GM21360 (cell line): ENCODE measurements at regions not wholly inside any gene's neighbourhood (a gene's known extent, or its start where the extent isn't known, plus 50 kb on each side); places are given as distances from the start of the nearest gene placed in this dataset.
"Not testable (repeated sequence)": the region's sequence is repeated elsewhere in the genome, so short reads cannot be mapped to it uniquely, and the experiment has no call there.

Experiments used
- ATAC-seq: cut with Tn5 transposase; IDR thresholded peaks from one replicate; pipeline ENCODE4 v1.9.1; 2021; ENCODE audit warnings: mild to moderate bottlenecking, moderate library complexity; ENCODE audit not compliant: unreplicated experiment

DNA sequence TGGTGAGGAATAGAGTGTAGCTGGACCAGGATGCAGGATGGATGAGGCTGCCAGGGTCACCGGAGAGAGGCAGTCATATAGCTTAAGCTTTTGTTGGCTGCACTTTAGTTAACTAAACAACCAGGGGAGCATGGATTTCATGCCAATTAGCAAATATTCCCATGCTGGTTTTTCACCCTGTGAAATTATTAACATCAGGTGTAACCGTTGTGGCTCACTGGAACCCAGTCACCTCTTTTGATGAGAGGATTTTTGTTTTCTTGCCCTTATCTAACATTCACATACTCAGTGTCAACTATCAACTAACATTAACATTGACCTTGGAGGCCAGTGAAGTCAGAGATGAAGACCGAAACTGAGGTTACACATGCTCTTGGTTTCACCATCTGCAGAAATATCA, 97.2 kb upstream of the BASP1 start:
- no peak for ATAC-seq

DNA sequence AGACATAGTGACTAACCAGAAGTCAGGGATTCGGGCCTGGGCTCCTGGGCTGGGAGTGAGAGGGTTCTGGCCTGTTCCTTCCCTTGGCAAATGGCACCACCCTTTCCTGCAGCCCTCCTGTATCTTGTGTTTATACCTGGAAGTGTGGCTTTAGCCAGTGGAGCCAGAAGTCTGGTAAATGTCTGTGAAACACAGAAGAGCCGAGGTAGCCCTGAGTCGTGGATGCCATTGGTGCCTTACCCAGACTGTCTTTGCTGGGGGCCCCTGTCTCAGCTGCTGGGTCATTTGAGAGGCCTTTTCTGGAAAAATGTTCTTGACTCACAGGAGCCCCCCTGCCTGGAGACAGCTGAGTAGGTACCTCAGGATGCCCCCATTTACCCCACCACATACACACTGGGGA, 95.7 kb upstream of the BASP1 start:
- no peak for ATAC-seq

- ATAC-seq: no peak
These were observed 94.4 kb upstream of the BASP1 start for GRCh38 chr5:17123010-17123409.

DNA sequence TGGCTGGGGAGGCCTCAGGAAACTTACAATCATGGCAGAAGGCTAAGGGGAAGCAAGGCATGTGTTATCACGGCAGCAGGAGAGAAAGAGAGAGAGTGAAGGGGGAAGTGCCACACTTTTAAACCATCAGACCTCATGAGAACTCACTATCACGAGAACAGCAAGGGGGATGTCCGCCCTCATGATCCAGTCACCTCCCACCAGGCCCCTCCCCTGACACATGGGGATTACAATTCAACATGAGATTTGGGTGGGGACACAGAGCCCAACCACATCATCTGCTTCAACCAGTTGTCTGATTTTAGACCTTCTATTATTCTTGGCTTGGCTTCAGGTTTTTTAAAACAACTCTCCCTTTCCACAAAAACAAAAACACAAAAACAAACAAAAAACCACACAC, 93.7 kb upstream of the BASP1 start:
- not testable (repeated sequence) for ATAC-seq

DNA sequence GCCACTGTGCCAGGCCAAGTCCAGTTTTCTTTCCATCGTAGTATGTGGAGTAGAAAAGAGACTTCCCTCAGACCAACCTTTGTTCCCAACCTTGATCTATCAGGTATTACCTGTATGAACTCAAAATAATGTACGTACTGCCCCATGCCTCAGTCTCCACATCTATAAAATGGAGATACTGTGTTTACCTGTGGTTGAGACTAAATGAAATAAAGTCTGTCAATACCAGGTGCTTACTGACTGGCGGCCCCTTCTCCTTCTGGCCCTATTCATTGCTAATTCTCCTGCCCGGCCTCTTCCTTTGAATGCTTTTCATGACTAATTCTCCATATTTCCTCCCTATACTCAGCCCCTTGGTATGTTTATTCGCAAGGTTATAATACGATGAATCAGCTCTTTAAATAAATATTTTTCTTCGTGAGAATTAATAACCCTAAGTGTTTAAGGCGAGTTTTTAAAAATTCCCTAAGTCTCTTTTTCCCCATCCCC, 89.6 kb upstream of the BASP1 start:
- ATAC-seq: no peak

- no peak for ATAC-seq
These were observed 88.2 kb upstream of the BASP1 start for GRCh38 chr5:17129093-17129849.

DNA sequence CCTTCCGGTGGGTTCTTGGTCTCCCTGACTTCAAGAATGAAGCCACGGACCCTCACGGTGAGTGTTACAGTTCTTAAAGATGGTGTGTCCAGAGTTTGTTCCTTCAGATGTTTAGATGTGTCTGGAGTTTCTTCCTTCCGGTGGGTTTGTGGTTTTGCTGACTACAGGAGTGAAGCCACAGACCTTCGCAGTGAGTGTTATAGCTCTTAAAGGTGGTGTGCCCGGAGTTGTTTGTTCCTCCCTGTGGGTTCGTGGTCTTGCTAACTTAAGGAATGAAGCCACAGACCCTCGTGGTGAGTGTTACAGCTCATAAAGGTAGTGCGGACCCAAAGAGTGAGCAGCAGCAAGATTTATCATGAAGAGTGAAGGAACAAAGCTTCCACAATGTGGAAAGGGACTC, 87.1 kb upstream of the BASP1 start:
- ATAC-seq: not testable (repeated sequence)

DNA sequence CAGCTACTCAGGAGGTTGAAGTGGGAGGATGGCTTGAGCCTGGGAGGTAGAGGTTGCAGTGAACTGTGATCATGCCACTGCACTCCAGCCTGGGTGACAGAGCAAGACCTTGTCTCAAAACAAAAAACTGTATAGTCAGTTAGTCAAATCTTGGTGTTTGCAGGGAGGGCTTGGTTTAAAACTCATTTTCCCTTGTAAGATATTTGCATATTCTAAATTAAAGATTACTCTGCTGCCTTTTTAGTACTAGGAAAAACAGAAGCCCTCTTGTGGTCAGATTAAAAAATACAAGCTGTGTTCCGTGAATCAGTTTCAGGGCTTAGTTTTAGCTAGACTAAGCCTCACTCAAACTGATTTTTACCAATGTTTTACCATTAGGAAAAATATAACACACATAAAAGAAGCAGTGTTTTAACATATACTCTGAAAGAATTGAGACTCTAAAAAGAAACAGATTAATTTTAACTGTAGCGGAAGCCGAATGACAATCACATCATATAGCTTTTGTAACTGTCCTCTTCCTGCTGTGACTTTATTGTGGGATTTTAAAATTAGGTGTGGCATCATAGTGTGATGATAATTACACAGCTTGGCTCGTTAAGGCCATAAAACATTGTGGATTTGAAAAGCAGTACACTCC, 84.9 kb upstream of the BASP1 start:
- no peak for ATAC-seq

DNA sequence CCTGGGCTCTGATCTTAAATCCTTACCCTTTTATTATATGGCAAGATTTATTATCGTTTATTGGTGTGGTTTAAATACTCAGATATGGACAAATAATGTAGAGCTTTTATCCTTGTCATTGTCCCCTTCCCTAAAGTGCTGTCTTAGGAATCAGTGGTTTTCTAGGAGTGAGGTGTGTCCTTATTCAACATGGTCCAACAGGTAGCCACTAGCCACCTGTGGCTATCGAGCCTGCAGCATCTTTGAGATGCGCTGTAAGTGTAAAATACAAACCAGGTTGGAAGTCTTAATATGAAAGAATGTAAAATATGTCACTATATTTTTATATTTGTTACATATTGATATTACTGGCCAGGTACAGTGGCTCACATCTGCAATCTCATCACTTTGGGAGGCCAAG, 82.4 kb upstream of the BASP1 start:
- no peak for ATAC-seq

DNA sequence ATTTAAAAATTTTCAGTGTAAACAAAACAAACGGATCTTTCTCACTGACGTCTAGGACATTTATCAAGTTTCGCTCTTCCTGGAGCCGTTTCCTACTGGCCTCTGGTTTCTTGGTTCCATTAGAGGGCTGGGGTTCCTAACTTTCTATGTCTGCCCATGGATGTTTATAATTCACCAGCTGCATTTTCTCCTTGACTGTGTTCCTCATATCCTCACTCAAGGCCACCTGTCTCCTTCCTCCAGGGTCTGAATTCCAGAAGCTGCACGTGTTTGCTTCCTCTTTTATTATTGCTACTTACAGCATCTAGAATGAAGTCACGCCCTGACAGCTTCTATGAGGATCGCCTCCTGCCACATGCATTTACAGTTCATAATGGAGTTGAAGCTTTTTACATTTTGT, 74.1 kb upstream of the BASP1 start:
- no peak for ATAC-seq

GRCh38 chr5:17146280-17146841, 71.1 kb upstream of the BASP1 start:
- ATAC-seq: no peak

DNA sequence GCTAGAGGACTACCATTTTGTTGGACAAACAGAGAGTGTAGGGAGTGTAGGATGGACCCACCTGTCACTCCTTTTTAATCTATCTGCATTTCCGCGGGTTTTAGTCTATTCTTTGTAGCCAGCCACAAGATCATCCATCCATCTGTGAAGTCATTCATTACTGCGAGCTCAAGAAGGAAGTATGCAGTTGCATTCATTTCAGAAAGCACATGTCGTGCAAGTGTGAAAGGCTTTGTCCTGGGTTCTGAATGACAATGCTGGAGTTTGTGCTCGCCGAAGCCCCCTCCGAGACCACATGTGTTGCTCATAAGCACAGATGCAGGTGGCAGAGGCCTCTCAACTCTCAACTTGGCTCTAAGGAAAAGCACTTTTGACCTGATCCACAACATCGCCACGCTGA, 70.3 kb upstream of the BASP1 start:
- no peak for ATAC-seq

DNA sequence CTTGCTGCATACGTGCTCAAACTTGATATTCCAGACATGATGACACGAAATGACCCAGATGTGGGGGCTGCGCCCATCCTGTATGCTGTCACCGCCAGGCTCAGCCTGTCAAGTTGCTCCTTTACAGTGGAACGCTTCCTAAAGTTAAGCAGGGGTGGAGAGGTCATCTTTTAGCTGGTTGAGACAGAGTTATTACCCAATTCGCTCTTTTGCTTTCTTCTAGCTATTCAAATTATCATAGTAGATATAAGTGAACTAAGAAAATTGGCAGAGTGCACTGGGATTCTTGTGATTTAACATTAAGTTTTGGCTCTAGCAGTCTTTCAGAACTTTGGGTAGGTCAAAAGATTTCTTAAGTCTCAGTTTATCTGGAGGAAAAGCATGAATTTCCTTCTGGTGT, 69.8 kb upstream of the BASP1 start:
- ATAC-seq: no peak

GRCh38 chr5:17148481-17148880, 69.0 kb upstream of the BASP1 start:
- no peak for ATAC-seq

GRCh38 chr5:17149786-17150185, 67.6 kb upstream of the BASP1 start:
- no peak for ATAC-seq

- ATAC-seq: no peak
These were observed 66.9 kb upstream of the BASP1 start for GRCh38 chr5:17150531-17150930.

GRCh38 chr5:17151686-17152085, 65.7 kb upstream of the BASP1 start:
- ATAC-seq: no peak

DNA sequence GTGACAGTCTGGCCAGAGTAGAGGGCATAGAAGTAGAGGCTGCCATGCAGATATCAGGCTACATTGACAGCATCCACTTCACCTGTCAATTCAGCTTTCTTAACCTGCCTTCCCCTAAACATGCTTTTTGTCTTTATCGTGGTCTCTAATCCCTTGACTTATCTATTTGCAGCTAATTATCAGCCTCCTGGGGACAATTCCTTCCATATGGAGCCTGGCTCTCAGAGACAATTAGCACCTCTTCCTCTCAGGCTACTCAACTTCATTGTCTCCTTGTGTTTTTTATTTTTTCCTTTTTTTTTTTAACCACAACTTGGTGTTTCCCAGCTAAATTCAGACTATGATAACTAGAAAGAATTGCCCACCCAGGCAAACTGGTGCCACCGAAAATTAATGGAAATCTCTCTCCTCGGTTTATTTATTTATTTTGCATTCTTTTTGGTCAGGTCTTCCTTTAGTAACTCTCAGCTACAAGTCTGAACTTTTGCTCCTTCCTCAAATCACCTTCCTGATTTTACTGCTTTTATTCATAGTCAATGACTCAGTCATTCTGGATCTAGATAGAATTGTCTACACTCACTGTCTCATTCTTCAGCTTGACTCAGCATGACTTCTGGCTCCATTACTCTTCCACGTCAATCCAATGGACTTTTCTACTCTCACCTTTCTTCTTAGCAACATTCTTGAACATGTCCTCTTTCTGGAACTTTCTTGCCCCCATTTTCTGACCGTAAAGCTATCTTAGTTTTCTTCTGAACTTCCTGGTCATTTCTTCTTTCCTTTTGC, 63.0 kb upstream of the BASP1 start:
- no peak for ATAC-seq

- no peak for ATAC-seq
These were observed 61.0 kb upstream of the BASP1 start for GRCh38 chr5:17156463-17156862.

DNA sequence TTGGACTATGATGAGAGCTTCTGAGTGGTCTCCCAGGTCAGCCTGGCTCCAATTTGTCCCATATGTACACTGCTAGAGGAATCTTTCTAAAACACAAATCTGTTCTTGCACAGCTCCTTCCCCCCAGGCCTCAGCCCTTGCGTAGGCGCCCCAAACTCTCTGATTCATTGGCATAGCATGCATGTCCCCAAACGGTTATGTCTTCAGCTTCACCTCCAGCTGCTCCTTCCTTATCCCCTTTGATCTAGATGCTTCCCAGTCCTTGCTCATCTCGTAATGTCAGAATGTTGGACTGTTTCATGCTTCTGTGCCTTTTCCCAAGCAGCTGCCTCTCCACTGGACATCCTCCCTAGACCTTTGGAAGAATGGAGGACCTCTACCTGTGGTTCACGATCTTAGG, 60.1 kb upstream of the BASP1 start:
- ATAC-seq: no peak

DNA sequence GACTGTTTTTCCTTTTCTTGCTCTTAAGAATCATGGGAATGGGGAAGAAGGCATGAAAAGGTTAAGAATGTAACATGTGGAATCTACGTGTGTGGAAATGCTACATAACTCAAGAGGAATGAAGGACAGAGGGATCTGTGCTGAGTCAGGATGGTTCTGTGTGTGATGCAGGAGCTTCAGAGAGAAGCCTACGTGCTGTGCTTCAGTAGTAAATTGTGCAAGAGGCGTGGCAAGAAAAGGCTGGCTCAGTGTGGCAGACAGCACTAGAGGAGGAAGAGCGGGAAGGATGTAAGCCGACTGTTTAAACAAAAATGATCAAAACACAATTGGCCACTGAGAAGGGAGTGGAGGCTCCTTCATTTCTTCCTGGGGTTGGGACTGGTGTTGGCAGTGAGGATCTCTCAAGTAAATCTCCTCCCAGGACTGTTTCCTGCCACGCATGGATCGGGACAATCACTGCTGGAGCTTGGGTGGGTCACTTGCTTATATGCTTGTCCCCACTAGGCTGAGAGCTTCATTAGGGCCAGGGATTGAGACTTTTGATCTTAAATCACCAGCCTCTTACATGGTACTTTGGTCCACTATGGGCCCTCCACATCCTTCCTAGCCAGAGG, 59.4 kb upstream of the BASP1 start:
- ATAC-seq: no peak
